ENCODE measurements at regions not wholly inside any gene's neighbourhood (a gene's known extent, or its start where the extent isn't known, plus 50 kb on each side); places are given as distances from the start of the nearest gene placed in this dataset.

DNA sequence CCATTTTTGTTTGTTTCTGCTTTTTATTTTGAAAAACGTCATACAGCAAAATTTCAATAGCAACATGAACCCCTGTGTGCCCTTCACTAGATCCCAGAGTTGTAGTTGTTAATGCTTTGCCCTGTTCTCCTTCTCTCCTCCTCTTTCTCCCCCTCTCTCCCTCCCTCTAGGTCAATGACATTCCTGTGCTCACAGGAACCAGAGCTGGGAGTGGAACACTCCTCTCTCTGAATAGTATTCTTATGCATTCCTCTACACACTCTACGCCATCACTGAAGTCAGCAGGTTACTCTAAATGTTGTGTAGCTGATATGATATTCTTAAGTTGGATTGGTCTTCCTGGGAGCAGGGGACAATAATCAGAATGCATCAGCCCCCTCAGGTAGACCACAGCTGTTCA is 243.4 kb downstream of the SYK start:
- TF ChIP-seq, protein P1, sequence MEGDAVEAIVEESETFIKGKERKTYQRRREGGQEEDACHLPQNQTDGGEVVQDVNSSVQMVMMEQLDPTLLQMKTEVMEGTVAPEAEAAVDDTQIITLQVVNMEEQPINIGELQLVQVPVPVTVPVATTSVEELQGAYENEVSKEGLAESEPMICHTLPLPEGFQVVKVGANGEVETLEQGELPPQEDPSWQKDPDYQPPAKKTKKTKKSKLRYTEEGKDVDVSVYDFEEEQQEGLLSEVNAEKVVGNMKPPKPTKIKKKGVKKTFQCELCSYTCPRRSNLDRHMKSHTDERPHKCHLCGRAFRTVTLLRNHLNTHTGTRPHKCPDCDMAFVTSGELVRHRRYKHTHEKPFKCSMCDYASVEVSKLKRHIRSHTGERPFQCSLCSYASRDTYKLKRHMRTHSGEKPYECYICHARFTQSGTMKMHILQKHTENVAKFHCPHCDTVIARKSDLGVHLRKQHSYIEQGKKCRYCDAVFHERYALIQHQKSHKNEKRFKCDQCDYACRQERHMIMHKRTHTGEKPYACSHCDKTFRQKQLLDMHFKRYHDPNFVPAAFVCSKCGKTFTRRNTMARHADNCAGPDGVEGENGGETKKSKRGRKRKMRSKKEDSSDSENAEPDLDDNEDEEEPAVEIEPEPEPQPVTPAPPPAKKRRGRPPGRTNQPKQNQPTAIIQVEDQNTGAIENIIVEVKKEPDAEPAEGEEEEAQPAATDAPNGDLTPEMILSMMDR (IDR thresholded peaks at IDR 0.05; ENCODE audit: low read depth, low read length): no peak
- in situ Hi-C loops (cut with HindIII; ENCODE audit: low sequenced_read_pairs): no loop called here
- no peak for DNase-seq (ENCODE audit: low read depth, low spot score)
- H3K4me3 ChIP-seq (ENCODE audit: low read depth, low read length): no peak overlapping the region

DNA sequence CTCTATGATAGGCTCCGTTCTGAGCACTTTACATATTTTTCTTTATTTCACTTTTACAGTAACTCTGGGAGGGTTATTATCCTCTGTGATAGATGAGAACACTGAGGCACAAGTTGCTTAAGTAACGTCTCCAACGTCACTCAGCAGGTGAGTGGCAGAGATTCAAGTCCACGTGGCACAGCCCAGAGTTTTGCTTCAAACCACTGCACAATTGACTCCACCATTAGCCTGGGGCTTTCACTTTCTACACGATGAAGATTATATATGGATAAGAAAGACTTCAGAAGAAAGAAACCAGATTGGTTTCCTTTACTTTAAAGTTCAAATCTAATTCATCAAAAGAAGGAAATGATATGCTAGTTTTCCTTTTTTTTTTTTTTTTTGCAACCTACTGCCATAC is 245.9 kb downstream of the SYK start:
- no peak for DNase-seq (ENCODE audit: low read depth, low spot score)
- no peak overlapping the region for H3K4me3 ChIP-seq (ENCODE audit: low read depth, low read length)
- in situ Hi-C loops (cut with HindIII; ENCODE audit: low sequenced_read_pairs): no loop called here
- TF ChIP-seq, protein P1 (IDR thresholded peaks at IDR 0.05; ENCODE audit: low read depth, low read length): no peak

DNA sequence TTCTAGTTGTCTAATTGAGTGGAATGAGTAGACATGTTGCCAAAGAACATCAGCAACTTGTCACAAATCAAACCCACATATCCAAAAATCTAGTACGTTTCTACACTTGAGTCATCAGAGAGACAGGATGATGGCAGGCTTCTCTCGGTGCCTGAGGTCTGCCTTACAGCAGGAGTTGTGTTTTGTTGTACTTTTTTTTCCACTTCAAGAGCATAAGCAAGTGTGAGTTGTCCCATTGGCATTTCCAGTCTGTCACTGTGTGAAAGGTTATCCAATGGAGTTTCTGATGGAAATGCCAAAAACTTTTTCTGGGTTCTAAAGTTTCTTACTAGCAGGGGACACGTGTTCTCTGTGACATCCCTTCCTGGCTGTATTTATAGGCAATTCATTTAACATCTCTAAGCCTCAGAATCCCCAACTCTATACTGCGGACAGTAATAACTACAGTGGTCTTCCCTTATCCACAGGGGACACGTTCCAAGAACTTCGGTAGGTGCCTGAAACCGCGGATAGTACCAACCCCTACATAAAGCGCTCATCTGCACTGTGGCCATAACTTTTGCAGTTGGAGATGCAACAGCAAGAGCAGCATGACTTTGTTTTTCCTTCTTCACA is 246.5 kb downstream of the SYK start:
- DNase-seq (ENCODE audit: low read depth, low spot score): peak; percentile 86
- in situ Hi-C loops (cut with HindIII; ENCODE audit: low sequenced_read_pairs): no loop called here
- TF ChIP-seq, protein P1 (IDR thresholded peaks at IDR 0.05; ENCODE audit: low read depth, low read length): no peak
- H3K4me3 ChIP-seq (ENCODE audit: low read depth, low read length): no peak overlapping the region

DNA sequence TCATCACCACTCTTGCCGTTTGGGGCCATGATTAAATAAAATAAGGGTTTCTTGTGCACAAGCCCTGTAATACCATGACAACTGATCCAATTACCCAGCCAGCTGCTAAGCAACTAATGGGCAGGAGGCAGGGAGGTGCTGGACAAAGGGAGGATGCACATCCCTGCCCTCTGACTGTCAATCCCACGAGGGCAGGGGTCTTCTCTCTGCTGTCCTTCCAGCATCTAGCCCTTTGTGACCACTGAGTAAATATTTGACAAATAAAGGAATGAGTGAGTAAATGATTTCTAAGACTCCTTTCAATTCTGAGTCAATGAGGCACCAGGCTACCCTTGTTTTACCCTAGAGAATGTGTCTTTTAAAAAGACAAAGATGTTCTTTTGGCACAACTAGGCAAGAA is 247.1 kb downstream of the SYK start:
- no peak overlapping the region for H3K4me3 ChIP-seq (ENCODE audit: low read depth, low read length)
- no peak for DNase-seq (ENCODE audit: low read depth, low spot score)
- in situ Hi-C loops (cut with HindIII; ENCODE audit: low sequenced_read_pairs): no loop called here
- TF ChIP-seq, protein P1 (IDR thresholded peaks at IDR 0.05; ENCODE audit: low read depth, low read length): no peak

DNA sequence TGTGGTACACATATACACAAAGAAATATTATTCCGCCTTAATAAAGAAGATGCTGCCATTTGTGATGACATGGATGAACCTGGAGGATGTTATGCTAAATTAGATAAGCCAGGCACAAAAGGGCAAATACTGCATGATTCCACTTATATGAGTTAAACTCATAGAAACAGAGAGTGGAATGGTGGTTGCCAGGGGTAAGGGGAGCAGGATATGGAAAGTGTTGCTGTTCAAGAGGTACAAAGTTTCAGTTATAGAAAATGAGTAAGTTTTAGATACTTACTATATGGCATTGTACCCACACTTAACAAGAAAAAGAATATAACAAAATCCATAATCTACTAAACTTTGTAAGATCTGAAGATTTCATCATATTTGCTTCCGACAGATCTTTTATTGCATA is 252.2 kb downstream of the SYK start:
- DNase-seq (ENCODE audit: low read depth, low spot score): no peak
- no peak overlapping the region for H3K4me3 ChIP-seq (ENCODE audit: low read depth, low read length)
- in situ Hi-C loops (cut with HindIII; ENCODE audit: low sequenced_read_pairs): no loop called here
- TF ChIP-seq, protein P1 (IDR thresholded peaks at IDR 0.05; ENCODE audit: low read depth, low read length): no peak

DNA sequence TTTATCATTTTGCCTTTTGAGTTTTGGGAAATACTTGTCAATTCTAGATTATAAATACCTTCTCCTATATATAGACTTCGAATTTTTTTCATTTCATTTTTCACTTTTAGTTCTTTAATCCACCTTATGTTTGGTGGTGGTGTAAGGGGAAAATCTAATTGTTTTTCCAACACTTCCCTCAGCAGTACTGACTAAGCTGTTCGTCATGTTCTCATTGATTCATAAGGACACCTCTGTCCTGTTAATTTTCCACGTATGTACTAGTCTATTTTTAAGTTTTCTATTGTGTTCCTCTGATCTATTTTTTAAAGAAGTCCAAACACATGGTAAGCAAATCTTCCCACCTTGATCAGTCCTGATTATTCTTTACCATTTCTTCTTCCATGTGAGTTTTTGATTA is 254.2 kb downstream of the SYK start:
- no peak for DNase-seq (ENCODE audit: low read depth, low spot score)
- no peak overlapping the region for H3K4me3 ChIP-seq (ENCODE audit: low read depth, low read length)
- TF ChIP-seq, protein P1 (IDR thresholded peaks at IDR 0.05; ENCODE audit: low read depth, low read length): no peak
- in situ Hi-C loops (cut with HindIII; ENCODE audit: low sequenced_read_pairs): no loop called here

DNA sequence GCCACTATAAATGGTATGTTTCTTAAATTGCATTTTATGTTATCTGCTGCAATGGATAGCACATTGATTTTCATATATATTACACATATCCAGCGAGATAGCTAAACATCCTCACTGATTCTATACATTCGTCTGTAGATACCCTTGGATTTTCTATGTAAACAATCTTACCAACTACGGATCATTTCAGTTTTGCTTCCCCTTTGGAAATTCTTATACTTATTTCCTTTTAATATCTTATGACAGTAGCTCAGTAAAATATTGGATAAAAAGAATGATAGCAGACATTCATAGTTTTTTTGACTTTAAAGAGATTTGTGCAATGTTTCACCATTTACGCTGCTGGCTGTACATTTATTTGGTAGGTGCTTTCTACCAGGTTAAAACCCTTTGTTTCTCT is 254.9 kb downstream of the SYK start:
- no peak overlapping the region for H3K4me3 ChIP-seq (ENCODE audit: low read depth, low read length)
- in situ Hi-C loops (cut with HindIII; ENCODE audit: low sequenced_read_pairs): no loop called here
- DNase-seq (ENCODE audit: low read depth, low spot score): no peak
- TF ChIP-seq, protein P1 (IDR thresholded peaks at IDR 0.05; ENCODE audit: low read depth, low read length): no peak

All from astrocyte of the spinal cord (primary cell).